Activated CD8-positive, alpha-beta memory T cell treated with anti-CD3 and anti-CD28 coated beads for 36 hours (primary cell): ENCODE measurements at regions not wholly inside any gene's neighbourhood (a gene's known extent, or its start where the extent isn't known, plus 50 kb on each side); places are given as distances from the start of the nearest gene placed in this dataset.

Experiments used
- CTCF ChIA-PET: fragments of 350-600 bp; sonication (Branson Sonifier 250); formaldehyde crosslinking; loops from one replicate; lab custom pipeline; 2021; ENCODE audit warnings: antibody characterized with exemption; lab: Charles Lee
- POLR2A ChIA-PET: fragments of 350-600 bp; sonication (Branson Sonifier 250); formaldehyde crosslinking; loops from one replicate; lab custom pipeline; 2021; ENCODE audit warnings: antibody characterized with exemption; lab: Charles Lee

GRCh38 chr5:30667293-30667692, 526.2 kb upstream of the CDH6 start:
- ChIA-PET POLR2A (no interaction called here), CTCF (no interaction called here)

DNA sequence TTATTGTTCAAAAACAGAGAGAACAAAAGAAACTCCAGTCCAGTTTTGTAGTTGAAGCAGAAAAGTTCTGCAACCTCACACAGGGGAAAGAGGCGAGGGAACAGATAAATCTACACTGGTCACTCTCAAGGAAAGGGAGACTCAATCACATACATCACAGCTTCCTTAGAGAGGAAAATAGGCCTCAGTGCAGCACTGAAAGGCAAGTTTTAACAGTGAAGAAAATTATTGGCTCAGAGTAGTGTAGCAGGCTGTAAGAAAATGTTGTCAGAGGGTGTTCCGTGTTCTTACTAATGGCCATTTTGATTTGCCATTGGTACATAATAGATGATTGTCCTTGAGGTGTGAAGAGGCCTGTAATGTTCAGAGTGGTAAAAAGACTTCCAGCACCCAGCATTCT, 530.0 kb upstream of the CDH6 start:
- CTCF ChIA-PET: no interaction called here

GRCh38 chr5:30662373-30662772, 531.1 kb upstream of the CDH6 start:
- ChIA-PET POLR2A (no interaction called here), CTCF (no interaction called here)

More for the DNA sequence above, 530.0 kb upstream of the CDH6 start:
- POLR2A ChIA-PET: no interaction called here

DNA sequence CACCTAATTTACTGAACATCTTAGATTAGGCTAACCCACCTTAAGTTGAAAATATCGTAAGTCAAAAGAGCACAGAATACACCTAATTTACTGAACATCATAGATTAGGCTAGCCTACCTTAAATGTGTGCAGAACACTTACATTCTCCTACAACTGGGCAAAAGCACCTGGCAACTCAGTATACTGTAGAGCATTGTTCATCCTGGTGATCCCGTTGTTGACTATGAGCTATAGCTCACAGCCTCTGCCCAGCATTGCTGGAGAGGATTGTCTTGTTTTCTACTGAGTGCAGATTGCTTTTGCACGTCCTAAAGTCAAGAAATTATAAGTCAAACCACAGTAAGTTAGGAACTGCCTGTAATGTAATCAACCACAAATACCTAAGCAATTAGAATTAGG, 531.8 kb upstream of the CDH6 start:
- POLR2A ChIA-PET: no interaction called here
- CTCF ChIA-PET: no interaction called here

DNA sequence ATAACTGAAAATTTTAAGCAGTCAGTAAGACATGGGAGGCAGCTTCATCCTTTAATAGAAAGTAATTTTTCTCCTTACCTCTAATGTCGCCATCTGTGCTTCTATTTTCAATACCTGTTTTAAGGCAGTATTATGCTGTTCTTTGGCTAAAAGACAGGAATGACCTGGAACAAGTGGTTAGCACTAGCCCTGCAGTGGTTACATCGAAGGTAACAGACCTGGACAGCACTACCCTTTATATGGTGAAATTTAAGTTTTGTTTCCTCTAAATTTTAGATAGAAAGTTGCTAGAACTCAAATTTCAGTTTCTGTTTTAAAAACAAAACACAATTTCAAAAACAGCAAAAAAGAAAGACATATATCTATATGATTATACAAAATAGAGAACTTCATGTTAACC, 534.1 kb upstream of the CDH6 start:
- POLR2A ChIA-PET: no interaction called here
- CTCF ChIA-PET: no interaction called here

DNA sequence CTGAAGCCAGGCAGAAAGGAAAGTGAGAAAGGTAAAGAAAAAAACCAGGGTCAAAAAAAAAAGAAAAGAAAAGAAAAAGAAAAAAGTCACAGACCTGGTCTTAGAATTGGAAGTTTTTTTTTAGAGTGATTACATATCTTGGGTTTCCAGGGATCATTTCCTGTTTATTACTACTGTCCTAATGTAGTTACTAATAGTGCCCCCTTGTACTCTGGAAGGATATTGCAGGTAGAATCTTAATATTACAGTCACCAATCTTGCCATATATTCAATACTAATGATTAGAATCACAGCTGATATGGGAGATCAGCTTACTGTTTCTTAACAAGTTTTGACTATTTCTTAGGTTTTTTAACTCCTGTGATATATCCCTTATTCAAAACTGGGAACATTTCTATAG, 543.2 kb upstream of the CDH6 start:
- CTCF ChIA-PET: no interaction called here
- POLR2A ChIA-PET: no interaction called here

DNA sequence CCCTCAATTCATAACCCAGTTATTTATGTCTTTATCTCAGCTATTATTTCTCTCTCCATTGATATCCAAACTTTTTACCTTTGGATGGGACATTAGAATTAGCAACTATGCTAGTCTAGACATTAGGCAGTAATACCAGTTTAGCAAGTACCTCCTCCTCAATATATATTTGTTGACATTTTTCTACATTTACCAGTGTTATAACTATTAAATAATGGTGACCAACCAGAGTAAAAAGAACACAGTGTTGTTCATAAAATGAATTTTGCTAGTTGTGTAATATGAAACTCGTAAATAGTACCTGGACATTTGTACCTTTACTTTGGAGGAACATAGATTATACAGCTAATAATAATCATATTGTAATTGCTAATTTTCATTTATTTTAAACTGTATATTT, 554.6 kb upstream of the CDH6 start:
- CTCF ChIA-PET: no interaction called here

GRCh38 chr5:30627945-30628344, 565.5 kb upstream of the CDH6 start:
- ChIA-PET POLR2A (no interaction called here), CTCF (no interaction called here)

More for the DNA sequence above, 554.6 kb upstream of the CDH6 start:
- POLR2A ChIA-PET: no interaction called here

GRCh38 chr5:30626557-30626956, 566.9 kb upstream of the CDH6 start:
- POLR2A ChIA-PET: no interaction called here
- CTCF ChIA-PET: no interaction called here

GRCh38 chr5:30620481-30621085, 572.9 kb upstream of the CDH6 start:
- CTCF ChIA-PET: no interaction called here

DNA sequence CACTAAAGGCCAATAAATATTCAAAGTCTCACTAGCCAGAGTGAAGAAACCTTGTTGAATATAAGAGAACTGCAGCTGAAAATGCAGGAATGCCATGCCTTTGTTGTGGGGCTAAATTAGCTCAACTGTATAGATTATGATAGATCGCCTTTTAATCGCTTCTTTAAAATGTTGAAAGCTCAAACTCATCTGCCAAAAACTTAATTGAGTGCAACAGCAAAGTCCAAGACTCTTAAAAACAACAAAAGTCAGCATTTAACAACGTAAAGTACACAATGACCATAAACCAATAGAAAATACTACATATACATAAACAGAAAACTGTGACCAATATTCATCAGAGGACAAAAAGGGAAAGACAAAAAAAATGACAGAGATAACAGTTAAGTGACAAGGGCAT, 585.0 kb upstream of the CDH6 start:
- ChIA-PET CTCF (no interaction called here), POLR2A (no interaction called here)

More at GRCh38 chr5:30620481-30621085, 572.9 kb upstream of the CDH6 start:
- POLR2A ChIA-PET: no interaction called here

DNA sequence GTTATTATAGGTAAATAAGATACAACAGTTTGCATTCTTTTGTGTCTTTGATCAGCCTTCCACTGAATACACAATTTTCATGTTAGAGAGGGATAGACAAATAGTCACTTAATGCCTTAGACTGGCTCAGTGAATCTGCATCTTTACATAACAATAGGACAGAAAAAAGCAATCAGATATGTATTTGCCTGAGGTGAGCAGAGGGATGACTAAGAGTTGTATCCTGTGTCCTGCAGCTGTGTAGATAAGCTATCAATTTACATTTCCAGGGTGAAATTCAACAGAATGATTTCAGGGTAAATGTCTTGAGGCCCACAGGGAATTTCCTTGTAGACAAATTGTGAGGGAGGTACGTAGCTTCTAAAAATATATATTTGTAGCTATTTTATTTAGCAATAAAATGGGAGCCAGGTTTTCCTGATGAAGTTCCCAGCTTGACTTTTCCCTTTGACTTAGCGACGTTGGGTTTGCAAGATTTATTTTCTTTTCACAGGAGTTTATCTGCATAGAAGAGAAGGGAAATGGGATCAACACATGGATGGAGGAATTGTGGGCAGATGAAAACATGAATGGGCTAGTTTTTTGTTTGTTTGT, 586.1 kb upstream of the CDH6 start:
- ChIA-PET CTCF (no interaction called here), POLR2A (no interaction called here)

DNA sequence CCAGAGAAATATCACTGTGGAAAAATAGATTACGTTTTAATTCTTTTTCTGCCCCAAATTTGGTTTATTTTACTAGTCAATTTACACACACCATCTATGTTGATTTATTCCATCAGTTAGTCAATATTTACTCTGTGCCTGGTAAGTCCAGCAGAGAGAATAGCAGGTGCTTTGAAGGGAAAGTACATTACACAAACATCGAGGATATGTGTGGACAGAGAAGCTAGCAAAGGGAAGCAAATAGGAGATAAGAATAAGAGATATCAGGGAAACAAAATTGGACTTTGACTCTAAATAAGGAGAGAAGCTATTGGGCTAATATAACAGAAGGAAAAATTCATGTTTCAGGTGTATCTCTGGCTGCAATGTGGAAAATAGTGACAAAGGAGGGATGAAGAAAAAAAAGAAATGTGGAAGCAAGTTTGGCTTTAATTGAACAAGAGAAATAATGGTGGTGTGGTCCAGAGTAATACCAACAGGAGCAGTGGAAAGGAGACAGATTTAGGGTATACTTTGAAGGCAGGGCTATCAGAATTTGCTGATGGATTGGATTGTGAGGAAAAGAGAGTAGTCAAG, 587.7 kb upstream of the CDH6 start:
- ChIA-PET CTCF (no interaction called here), POLR2A (no interaction called here)

DNA sequence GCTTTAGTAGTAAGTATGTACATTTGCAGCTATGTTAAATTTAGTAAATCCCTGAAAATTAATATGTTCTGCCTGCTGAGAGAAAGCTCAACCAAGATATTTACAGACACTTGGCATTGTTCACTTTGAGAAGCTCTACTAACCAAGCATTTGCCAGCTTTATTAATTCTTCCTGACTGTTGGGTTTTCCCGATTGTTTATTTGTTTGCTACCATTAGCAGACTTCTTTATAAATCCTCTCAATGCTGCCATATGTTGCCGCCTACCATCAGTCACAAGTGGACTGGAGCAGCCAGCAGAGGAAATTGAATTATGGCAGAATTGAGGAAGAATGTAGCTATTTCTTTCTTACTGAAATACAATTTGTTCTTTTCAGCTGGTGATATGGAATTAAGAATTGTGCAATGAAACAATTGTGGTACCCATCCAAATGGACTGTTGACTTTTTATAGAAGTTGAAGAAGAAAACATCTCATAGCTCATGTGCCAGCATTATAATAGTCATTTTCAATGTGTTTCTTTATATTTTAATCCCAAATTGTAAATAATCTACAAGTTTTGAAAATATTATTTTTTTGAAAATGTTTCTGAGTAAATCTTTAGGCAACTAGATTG, 588.7 kb upstream of the CDH6 start:
- CTCF ChIA-PET: no interaction called here
- POLR2A ChIA-PET: no interaction called here

DNA sequence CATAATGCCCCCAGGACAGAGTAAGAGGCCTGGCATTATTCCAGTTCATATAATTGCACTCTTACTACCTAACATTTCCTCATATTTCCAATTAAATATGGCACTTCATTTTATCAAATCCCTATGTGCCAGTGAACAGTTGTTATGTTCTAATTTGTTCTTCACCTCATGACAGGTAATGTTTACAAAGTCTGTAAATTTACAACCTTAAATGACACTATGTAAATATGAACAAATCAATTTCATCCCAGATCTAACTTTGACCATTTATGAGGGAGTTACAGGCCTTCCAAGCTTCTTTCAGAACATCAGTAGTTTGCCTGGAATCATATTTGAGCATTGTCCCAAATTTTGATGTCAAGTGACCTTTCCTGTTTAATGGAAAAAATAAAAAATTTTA, 592.6 kb upstream of the CDH6 start:
- ChIA-PET POLR2A (no interaction called here), CTCF (no interaction called here)

DNA sequence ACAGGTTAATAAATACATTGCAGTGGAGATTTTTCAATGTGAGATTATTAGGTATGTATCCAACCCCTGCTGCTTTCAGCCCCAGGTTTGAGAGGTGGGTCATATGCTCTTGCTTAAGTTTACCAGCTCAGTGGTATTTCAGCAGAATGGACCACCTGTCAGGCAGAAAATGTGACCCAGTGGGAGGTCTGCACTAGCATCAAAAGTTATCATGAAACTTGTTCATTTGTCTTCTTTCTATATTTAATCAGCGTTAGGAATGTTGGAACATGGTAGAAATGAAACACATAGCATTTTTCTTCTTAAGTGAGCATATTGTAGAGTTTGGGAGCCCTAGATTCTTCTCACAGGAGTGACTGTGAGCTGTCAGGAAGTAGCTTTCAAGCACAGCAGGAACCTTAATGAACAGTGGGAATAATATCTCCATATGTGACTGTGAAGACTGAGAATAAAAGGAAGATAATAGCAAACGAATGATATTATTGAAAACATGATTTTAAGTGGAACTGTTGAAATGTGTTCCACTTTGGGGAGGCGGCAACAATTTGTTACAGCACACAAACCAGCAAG, 596.9 kb upstream of the CDH6 start:
- POLR2A ChIA-PET: no interaction called here

GRCh38 chr5:30594331-30594730, 599.2 kb upstream of the CDH6 start:
- POLR2A ChIA-PET: no interaction called here

More for the DNA sequence above, 596.9 kb upstream of the CDH6 start:
- CTCF ChIA-PET: no interaction called here

GRCh38 chr5:30592833-30593232, 600.7 kb upstream of the CDH6 start:
- POLR2A ChIA-PET: no interaction called here
- CTCF ChIA-PET: no interaction called here

More at GRCh38 chr5:30594331-30594730, 599.2 kb upstream of the CDH6 start:
- CTCF ChIA-PET: no interaction called here

- CTCF ChIA-PET: interaction anchor here (0.6 kb wide), 1 partner anchor 1156 kb away, joined by 3 read pairs; no protein-coding TSS in a partner anchor
- POLR2A ChIA-PET: no interaction called here
Measured at GRCh38 chr5:30581198-30581935, 612.1 kb upstream of the CDH6 start.

DNA sequence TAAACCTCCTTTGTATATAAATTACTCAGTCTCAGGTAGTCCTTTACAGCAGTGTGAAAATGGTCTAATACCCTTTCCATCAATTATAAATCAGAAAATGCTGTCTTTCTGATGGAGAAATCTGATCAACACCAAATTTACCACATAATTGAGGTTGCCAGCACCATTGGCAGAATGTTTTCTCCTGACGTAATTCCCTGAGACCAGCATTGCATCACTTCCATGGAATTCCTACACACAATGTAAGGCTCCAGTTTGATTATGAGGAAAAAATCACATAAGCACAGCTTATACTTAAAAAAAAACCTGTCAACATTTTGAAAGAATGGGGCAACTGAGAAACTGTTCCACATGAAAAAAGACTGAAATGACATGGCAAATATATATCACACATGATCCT, 618.7 kb upstream of the CDH6 start:
- CTCF ChIA-PET: no interaction called here
- POLR2A ChIA-PET: no interaction called here
